Hematopoietic multipotent progenitor cell treated with erythropoietin and hydrocortisone succinate and interleukin-3 and kit ligand, for 4 days (in vitro differentiated cells): ENCODE measurements at regions not wholly inside any gene's neighbourhood (a gene's known extent, or its start where the extent isn't known, plus 50 kb on each side); places are given as distances from the start of the nearest gene placed in this dataset.

ENCODE experiments used
- DNase-seq: peaks from one replicate; pipeline ENCODE4 v3.0.0-alpha.2; 2015

- DNase-seq: peak; percentile 73
These were observed 50.2 kb downstream of the ZZZ3 start for GRCh38 chr1:77632216-77632615.

DNA sequence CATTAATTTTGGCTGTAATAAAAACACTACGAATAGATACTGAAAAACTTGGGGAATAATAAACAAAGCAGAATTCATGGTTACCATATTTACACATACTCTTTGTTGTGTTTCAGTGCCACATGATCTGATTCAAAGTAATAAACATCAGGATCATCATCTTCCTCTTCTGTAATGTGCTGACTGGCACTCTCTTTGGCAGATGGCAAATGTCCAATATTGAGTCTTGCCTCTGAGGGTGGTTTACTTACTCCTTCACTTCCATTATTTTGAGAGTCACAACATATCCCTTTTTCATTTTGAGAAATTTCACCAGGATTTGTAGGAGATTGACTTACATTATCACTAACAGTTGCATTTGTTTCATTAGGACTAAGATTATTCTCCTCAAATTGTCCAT, 50.7 kb downstream of the ZZZ3 start:
- peak; percentile 33 for DNase-seq

GRCh38 chr1:77631302-77631701, 51.2 kb downstream of the ZZZ3 start:
- no peak for DNase-seq

DNA sequence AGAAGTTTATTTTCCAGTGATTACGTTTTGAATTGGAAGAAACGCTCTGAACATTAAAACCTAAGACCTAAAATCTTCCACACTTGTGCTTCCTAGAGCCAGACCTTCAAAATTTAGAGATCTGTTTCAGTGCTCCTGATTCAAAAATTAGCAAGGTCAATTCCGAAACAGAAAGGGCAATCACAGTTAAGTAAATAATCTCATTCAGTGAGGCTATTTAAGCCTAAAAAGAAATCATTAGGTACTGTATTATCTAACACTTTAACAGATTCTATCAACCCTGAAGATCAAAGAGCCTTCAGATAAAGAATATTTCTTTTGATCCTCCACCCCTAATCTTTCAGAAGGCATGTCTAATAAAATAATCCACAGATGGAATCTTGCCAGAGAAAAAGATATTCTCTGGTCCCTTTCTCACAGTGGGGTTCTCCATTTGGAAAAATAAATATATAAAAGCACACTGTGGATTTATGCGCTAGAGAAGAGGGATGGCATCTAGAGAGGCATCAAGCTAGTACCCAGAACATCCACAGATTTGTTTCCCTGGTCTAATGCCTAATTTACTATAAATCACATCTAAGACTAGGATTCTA, 54.4 kb downstream of the ZZZ3 start:
- no peak for DNase-seq

GRCh38 chr1:77625250-77625649, 57.2 kb downstream of the ZZZ3 start:
- no peak for DNase-seq

DNA sequence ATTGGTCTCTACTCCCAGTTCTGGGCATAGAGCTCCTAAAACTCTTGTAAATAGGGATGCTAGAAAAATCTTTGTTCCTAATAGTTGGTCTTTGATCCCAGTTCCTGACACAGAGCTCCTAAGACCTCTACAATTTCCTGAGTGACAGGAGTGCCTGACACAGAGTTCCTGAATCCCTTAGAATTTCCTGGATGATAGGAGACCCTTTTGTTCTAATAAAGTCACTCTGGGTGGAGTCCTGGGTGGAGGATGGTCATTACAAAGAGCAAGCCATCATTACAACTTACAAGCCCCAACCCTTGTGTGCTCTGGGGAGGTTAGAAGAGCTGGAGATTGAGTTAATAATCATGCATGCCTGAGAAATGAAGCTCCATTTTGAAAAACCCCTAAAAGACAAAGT, 58.4 kb downstream of the ZZZ3 start:
- no peak for DNase-seq

DNA sequence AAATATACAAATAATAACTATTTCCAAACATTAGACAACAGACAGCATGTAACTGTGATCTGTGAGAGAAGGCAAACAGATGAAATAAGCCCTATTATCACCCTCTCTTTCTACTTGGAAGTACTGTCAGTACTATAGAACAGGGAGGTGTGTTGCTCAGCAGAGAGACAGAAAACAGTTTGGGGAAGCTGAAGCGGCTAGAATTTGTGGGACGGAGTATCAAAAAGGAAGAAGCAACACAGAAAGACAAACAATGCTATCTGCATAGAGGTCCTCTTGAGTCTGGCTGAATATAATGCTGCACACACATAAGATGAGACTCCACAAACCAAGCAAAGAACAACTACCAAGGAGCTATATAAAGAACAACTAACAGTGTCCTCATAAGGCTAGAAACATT, 59.4 kb downstream of the ZZZ3 start:
- DNase-seq: no peak

DNA sequence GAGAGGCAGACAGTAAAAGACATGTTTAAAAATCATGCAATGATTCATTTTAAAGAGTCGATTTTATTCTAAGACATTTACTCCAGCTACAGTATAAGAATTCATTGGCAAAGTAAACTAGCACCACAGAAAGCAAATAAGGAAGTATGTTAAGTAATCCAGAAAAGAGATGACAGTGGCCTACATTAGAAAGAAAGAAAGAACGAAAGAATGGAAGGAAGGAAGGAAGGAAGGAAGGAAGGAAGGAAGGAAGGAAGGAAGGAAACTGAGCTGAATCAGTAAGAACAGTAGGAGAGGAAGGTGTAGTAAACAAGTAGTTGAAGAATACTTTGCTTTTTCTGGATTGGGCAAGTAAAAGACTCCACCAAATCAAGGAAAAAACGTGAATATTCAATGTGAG, 62.2 kb downstream of the ZZZ3 start:
- no peak for DNase-seq

DNA sequence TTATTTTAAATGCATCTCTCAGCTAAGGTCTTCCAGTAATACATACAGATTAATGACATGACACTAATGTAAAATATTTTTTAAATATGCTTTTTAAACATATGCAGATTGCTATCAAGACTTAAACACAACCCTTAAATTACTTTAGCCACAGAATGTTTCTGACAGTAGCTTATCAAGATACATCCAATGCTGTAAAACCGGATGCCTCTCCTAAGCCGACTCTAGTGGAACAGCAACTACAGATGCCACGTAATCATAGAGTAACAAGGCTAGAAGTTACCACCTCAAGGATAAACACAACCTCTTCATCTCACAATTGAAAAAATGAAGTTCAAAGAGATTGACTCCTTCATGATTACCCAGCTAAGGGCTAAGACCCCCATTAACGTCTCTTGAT, 68.4 kb downstream of the ZZZ3 start:
- DNase-seq: peak; percentile 17
